IPS DF 19.7 (cell line): ENCODE measurements at regions not wholly inside any gene's neighbourhood (a gene's known extent, or its start where the extent isn't known, plus 50 kb on each side); places are given as distances from the start of the nearest gene placed in this dataset.

Experiments
- DNase-seq: peaks from one replicate; pipeline ENCODE4 v3.0.0-alpha.2; 2013; ENCODE audit warnings: low read depth, low spot score

- DNase-seq, result peak; percentile 47
Measured at GRCh38 chr7:24475166-24475961, 97.9 kb upstream of the PALS2 start.

DNA sequence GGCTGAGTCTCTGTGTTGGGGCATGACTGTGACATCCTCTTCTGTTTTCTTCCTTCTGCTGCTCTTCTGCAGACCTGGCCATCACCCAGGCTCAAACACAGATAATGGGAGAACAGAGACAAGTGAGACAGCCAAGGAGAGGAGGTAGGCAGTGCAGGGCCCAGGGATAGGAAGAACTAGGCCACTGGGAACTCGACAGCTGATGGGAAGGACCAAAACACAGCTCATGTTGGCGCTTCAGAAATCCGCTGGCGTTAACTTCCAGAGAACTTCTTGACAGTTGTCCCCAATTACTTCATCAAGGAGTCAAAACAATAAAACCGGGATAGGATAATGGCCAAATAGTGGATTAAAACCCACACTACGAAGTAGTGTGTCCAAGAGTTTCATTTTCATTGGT, 97.0 kb upstream of the PALS2 start:
- DNase-seq, result no peak

- peak; percentile 67 for DNase-seq
Measured at GRCh38 chr7:24477398-24478136, 95.7 kb upstream of the PALS2 start.

DNA sequence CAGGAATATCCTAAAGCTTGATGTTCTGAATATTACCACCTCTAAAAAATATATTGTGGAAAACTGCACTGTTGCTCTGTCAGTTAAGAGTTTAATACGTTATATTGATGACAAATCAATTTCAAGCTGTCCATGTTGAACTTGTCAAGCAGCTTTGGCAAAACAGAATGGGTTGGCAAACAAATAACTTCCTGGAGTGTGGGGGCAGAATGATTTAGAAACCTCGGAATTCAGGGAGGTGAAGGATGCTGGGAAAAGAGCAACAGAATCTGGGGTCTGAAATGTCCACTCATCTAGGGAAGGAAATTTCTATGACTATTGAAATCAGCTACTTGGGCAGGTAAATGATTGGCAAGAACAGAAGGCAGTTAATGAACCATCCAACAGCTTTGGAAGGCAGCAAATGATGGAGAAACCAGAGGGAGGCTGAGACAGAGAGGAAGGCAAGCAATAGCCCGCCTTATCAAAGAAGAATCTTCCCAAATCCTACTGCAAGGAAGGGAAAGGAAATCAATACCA, 95.1 kb upstream of the PALS2 start:
- no peak for DNase-seq

DNA sequence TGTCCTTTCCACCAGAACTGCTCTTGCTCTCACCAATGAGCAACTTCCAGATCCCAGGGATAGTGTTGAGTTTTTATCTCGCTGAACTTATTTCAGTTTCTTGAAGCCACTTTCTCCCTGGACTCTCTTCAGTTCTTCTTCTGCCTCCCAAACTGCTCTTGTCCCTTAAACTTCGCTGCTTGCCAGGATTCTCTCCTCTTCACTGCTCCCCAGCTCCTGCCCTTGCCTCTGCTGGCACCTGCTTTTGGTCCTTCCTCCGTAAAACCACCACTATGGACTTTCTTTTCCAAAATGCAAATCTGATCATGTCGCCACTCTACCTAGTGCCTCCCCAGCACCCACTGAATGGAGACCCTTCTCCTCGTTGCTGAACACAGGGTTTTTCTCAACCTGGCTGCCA, 92.8 kb upstream of the PALS2 start:
- no peak for DNase-seq

DNA sequence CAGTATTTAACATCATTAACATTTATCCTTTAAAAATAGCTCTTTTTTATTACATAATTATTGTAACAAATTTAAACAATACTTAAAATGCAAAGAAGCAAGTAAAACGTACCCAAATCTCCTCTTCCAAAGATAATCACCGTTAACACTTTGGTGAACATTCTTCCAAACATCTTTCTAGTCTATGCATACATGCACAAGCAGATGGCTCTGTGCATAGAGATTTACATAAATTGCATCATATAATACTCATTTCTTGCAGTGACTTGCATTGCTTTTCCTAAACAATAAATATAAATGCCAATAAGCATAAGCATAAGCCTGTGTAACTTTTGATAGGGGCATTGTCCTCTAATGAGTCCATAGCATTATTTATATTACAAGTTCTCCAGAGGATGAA, 89.4 kb upstream of the PALS2 start:
- no peak for DNase-seq

DNA sequence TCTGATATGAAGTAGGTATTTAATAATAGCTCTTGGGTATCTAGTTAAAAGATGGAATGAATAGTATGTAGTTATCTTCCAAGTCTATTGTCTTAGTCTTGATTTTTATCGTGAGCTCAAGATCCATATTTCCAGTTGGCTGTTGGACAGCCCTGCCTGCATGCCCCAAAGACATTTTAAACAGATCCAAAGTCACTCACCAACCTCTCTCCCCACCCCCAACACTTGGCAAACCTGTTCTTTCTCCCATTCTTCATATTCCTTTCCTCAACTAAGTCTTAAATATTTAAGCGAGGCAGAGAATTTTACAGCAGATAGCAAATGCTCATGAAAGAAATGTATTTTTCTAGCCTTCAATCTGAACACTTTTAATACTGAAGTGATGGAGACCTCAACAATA, 80.7 kb upstream of the PALS2 start:
- no peak for DNase-seq

GRCh38 chr7:24494832-24495231, 78.4 kb upstream of the PALS2 start:
- DNase-seq, result no peak

DNA sequence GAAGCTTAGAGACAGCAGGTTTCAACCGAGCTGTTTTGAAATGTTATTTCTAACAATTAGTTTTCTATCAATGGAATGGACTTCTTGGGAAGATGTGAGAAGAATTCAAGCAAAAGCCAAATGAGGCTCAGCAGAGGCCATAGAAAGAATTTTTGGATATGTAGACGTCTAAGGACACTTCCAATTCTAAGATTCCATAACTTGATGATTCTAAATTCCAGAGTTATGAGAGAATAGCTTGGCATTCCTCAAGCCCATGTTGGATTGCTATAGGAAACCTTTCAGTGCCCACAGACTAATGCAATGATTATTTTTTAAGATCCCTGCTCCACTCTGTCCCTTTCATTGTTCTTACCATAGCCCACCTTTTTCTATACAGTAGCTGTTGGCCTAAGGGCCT, 77.2 kb upstream of the PALS2 start:
- no peak for DNase-seq

- DNase-seq, result no peak
Measured at GRCh38 chr7:24498439-24498838, 74.8 kb upstream of the PALS2 start.

DNA sequence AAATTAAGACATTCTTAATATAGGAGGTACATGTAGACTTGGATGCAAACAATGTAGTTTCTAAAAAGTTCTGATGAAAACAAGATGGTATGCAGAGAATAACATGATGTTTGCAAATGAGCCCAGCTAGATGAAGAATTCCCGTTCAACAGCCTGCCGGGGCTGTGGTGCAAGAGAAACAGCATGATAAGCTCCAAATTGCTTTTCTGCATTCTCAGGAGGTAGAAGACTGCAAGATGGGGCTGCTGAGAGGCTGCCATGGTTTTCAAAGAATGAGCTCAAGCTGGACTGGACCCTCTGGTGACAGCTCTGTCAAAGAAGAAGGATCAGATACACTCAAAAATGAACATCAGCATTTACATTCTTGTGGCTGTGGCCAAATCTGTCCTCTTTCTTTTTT, 73.4 kb upstream of the PALS2 start:
- DNase-seq, result no peak

DNA sequence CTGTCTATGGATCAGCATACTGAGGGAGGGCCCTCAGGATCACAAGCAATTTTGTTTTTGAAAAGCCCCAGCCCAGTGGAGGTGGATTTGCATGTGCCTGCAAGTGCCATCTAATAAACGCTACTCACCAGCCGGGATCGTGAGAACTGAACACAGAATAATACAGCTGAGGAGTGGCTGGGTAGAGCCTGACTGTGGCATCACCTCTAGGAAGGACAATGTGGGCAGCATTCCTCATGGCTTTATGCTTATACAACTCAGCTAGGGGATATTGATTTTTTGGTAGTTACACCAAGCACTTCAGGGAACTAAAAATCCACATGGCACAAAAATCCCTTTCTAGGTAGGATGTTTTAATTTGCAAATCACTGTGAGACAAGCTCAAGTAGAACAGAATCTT, 72.7 kb upstream of the PALS2 start:
- DNase-seq, result no peak

DNA sequence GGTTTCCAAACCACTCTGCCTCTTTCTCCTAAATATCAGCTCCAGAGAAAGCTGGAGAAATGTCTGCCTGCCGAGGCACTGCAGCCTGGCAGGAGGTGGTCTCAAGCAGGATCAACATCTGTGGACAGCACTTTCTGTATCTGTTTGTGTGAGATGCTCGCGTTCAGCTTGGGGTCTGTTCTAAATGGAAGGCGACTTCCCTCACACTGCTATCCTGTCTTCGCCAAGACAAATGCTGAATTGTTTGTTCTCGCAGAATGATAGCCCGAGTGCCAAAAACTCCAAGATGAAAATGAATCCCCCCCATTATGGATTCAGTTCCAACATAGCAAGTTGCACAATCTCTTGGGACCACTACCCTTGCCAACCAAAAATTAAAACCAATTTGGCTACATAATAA, 72.2 kb upstream of the PALS2 start:
- DNase-seq, result no peak

DNA sequence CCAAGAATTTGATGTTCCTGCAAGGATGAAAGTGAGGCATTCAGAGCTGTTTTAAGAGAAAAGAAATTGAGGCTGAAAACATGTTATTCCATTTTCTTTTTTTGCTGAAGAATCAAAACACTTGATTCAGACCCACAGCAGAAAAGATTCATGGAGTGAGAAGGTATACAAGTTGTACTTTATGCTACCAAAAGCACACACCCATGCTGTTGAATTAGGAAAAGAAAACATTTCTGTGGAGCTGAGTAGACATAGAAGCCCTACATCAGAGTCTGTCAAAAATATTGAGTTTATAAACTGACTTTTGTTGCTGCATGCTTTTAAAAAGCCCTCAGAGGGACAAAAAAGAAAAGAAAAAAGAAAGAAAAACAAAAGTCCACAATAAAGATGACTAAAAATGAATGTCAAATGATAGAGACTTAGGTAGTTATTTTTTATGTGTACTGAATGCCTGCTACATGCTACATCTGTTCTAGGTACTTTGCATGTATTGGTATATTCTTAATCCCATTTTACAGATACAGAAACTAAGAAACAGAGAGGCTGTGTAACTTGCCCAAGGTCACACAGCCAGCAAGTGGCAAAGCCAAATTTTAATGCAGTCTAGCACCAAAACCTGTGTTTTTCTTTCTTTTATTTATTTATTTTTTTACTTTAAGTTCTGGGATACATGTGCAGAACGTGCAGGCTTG, 71.7 kb upstream of the PALS2 start:
- DNase-seq, result no peak

GRCh38 chr7:24502135-24502488, 71.1 kb upstream of the PALS2 start:
- no peak for DNase-seq

- DNase-seq, result no peak
Measured at GRCh38 chr7:24503506-24503905, 69.7 kb upstream of the PALS2 start.

GRCh38 chr7:24504040-24504439, 69.2 kb upstream of the PALS2 start:
- no peak for DNase-seq

- no peak for DNase-seq
Measured at GRCh38 chr7:24504836-24505235, 68.4 kb upstream of the PALS2 start.

- peak; percentile 35 for DNase-seq
Measured at GRCh38 chr7:24505968-24506367, 67.3 kb upstream of the PALS2 start.

GRCh38 chr7:24508316-24508715, 64.9 kb upstream of the PALS2 start:
- DNase-seq, result no peak

DNA sequence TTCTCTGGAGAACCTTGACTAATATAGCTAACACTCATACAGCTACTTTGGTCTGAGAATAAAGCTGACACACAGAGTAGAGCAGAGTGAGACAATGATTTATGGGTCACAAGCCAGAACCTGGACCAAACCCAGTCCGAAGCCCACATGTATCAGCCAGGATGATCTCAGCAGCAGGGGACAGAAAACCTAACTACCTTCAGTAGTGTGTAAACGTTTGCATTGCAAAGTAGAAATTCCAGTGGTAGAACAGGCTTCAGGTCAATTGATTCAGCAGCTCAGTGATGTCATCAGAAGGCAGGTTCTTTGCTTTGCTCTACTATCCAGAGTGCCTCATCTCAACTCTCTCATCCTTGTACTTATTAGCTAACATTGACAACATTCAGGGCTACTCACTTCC, 62.5 kb upstream of the PALS2 start:
- no peak for DNase-seq

GRCh38 chr7:24517166-24517565, 56.1 kb upstream of the PALS2 start:
- DNase-seq, result no peak
